ENCODE measurements at regions not wholly inside any gene's neighbourhood (a gene's known extent, or its start where the extent isn't known, plus 50 kb on each side); places are given as distances from the start of the nearest gene placed in this dataset.

- TF ChIP-seq POLR2A (IDR thresholded peaks at IDR 0.05), result no peak
- no peak for TF ChIP-seq CTCF (IDR thresholded peaks at IDR 0.05)
Observed at GRCh38 chr21:43308101-43308814, 118.7 kb downstream of the SIK1 start.
